ENCODE measurements at regions not wholly inside any gene's neighbourhood (a gene's known extent, or its start where the extent isn't known, plus 50 kb on each side); places are given as distances from the start of the nearest gene placed in this dataset.

DNA sequence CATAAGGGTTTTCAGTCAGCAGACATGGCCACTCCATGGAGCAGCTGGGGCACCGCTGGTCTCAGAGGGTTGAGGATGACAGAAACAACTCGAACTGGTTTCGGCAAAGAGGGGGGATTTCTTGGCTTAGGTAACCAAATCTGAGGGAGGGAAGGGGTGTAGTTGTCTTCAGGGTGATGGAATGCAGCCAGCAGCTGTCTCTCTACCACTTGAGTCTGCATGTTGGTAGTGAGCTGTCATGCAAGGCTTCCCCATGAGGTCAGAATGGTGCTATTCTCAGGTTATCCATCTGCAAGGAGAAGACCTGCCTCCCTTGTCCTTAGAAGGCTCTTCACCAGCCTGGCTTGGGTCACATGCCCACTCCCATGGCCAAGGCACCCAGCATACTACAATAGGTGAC, 55.6 kb upstream of the PEG3 start:
- TF ChIP-seq, protein P1, sequence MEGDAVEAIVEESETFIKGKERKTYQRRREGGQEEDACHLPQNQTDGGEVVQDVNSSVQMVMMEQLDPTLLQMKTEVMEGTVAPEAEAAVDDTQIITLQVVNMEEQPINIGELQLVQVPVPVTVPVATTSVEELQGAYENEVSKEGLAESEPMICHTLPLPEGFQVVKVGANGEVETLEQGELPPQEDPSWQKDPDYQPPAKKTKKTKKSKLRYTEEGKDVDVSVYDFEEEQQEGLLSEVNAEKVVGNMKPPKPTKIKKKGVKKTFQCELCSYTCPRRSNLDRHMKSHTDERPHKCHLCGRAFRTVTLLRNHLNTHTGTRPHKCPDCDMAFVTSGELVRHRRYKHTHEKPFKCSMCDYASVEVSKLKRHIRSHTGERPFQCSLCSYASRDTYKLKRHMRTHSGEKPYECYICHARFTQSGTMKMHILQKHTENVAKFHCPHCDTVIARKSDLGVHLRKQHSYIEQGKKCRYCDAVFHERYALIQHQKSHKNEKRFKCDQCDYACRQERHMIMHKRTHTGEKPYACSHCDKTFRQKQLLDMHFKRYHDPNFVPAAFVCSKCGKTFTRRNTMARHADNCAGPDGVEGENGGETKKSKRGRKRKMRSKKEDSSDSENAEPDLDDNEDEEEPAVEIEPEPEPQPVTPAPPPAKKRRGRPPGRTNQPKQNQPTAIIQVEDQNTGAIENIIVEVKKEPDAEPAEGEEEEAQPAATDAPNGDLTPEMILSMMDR (IDR thresholded peaks at IDR 0.05 in 2 of 3, conservative IDR thresholded peaks at IDR 0.05 in 1 of 3; ENCODE audit: borderline replicate concordance in 1 of 3, insufficient read depth in 1 of 3, low read depth in 2 of 3, low read length in 2 of 3), result no peak
- TF ChIP-seq EZH2 (IDR thresholded peaks at IDR 0.05), result no peak
- no peak for TF ChIP-seq ZNF274 (IDR thresholded peaks at IDR 0.05; ENCODE audit: low read depth, low read length)
